Neuronal stem cell (in vitro differentiated cells): ENCODE measurements at regions not wholly inside any gene's neighbourhood (a gene's known extent, or its start where the extent isn't known, plus 50 kb on each side); places are given as distances from the start of the nearest gene placed in this dataset.

Experiments
- DNase-seq: peaks from one replicate; pipeline ENCODE4 v3.0.0-alpha.2; 2013; ENCODE audit warnings: low spot score
- H2AFZ ChIP-seq: one replicate; pipeline ENCODE4 v1.6.1; 2013; ENCODE audit warnings: mild to moderate bottlenecking, low read length, inconsistent platforms
- H2AK5ac ChIP-seq: 2 replicates; pipeline ENCODE4 v1.6.1; 2013; ENCODE audit warnings: low read depth, mild to moderate bottlenecking, inconsistent platforms, low read length, moderate library complexity, mixed read lengths
- H2BK120ac ChIP-seq: 2 replicates; pipeline ENCODE4 v1.6.1; 2013; ENCODE audit warnings: low read depth, mild to moderate bottlenecking, inconsistent platforms, low read length, moderate library complexity, mixed read lengths
- H2BK12ac ChIP-seq: one replicate; pipeline ENCODE4 v1.6.1; 2013; ENCODE audit warnings: low read length, inconsistent platforms
- H2BK15ac ChIP-seq: 2 replicates; pipeline ENCODE4 v1.6.1; 2013; ENCODE audit warnings: mild to moderate bottlenecking, low read length, inconsistent platforms, mixed read lengths
- H2BK5ac ChIP-seq: one replicate; pipeline ENCODE4 v1.6.1; 2013; ENCODE audit warnings: inconsistent platforms, mild to moderate bottlenecking, low read length, moderate library complexity
- H3K14ac ChIP-seq: one replicate; pipeline ENCODE4 v1.6.1; 2013; ENCODE audit warnings: low read length, inconsistent platforms
- H3K18ac ChIP-seq: 2 replicates; pipeline ENCODE4 v1.6.1; 2013; ENCODE audit warnings: low read length, inconsistent platforms
- H3K23ac ChIP-seq: 2 replicates; pipeline ENCODE4 v1.6.1; 2013; ENCODE audit warnings: low read depth, mild to moderate bottlenecking, mixed read lengths, low read length, inconsistent platforms; ENCODE audit not compliant: poor library complexity
- H3K27ac ChIP-seq: replicated peaks from 3 replicates; pipeline ENCODE4 v1.5.1; 2013; ENCODE audit warnings: low read length, inconsistent platforms
- H3K27me3 ChIP-seq, 3 experiments: 2 replicates each; pipeline ENCODE4 v1.6.1; 2013; ENCODE audit warnings: low read length in 3 of 3, mild to moderate bottlenecking in 2 of 3, inconsistent platforms in 1 of 3, low read depth in 1 of 3, mixed read lengths in 1 of 3, moderate library complexity in 1 of 3; ENCODE audit not compliant: control insufficient read depth in 3 of 3, insufficient read depth in 3 of 3
- H3K36me3 ChIP-seq, 2 donors: replicated peaks in 1 of 2; 2 replicates each; pipeline ENCODE4 v1.6.1; 2013; ENCODE audit warnings: low read length in 2 of 2; ENCODE audit not compliant: control insufficient read depth in 2 of 2, insufficient read depth in 2 of 2
- H3K4ac ChIP-seq: 2 replicates; pipeline ENCODE4 v1.6.1; 2013; ENCODE audit warnings: inconsistent platforms, mild to moderate bottlenecking, low read length, moderate library complexity
- H3K4me1 ChIP-seq, 2 donors: 1 replicate in 1 of 2; 2 replicates in 1 of 2; pipeline ENCODE4 v1.6.1; 2013; ENCODE audit warnings: low read length in 2 of 2, low read depth in 1 of 2; ENCODE audit not compliant: control insufficient read depth in 2 of 2, insufficient read depth in 1 of 2
- H3K4me2 ChIP-seq: one replicate; pipeline ENCODE4 v1.6.1; 2013; ENCODE audit warnings: mild to moderate bottlenecking, low read length, inconsistent platforms; ENCODE audit not compliant: insufficient read depth, poor library complexity, severe bottlenecking
- H3K4me3 ChIP-seq, 2 donors: 2 replicates each; pipeline ENCODE4 v1.5.1; 2013; ENCODE audit warnings: low read length in 2 of 2, mild to moderate bottlenecking in 2 of 2, inconsistent platforms in 1 of 2, moderate library complexity in 1 of 2
- H3K79me1 ChIP-seq: one replicate; pipeline ENCODE4 v1.6.1; 2013; ENCODE audit warnings: low read depth, mild to moderate bottlenecking, inconsistent platforms, low read length, moderate library complexity
- H3K9ac ChIP-seq: one replicate; pipeline ENCODE4 v1.6.1; 2013; ENCODE audit warnings: mild to moderate bottlenecking, low read depth, low read length, inconsistent platforms; ENCODE audit not compliant: poor library complexity
- H3K9me3 ChIP-seq, 2 donors: replicated peaks in 1 of 2; 2 replicates each; pipeline versions ENCODE3 to v1.6.1; 2013; ENCODE audit warnings: low read length in 2 of 2, mild to moderate bottlenecking in 2 of 2, inconsistent platforms in 1 of 2, low read depth in 1 of 2, mixed read lengths in 1 of 2, moderate library complexity in 1 of 2; ENCODE audit not compliant: control insufficient read depth in 2 of 2, insufficient read depth in 1 of 2
- H4K8ac ChIP-seq: one replicate; pipeline ENCODE4 v1.6.1; 2013; ENCODE audit warnings: low read depth, mild to moderate bottlenecking, inconsistent platforms, low read length, moderate library complexity
- H4K91ac ChIP-seq: one replicate; pipeline ENCODE4 v1.6.1; 2013; ENCODE audit warnings: low read length, low read depth, mild to moderate bottlenecking, inconsistent platforms; ENCODE audit not compliant: poor library complexity
- WGBS, 2 donors: extraction: QIAGEN DNeasy Blood & Tissue Kit; methylation state at CpG; one replicate each; pipeline ENCODE4 v1.1.7; 2013; ENCODE audit warnings: missing lambda C conversion rate in 2 of 2, mixed read lengths in 1 of 2; ENCODE audit not compliant: insufficient read length in 2 of 2, insufficient replicate concordance in 1 of 2; ENCODE audit errors: extremely low coverage in 2 of 2; 5-methylcytosine and 5-hydroxymethylcytosine counted together

- H3K4ac ChIP-seq, result no peak overlapping the region
- H2AFZ ChIP-seq, result no peak overlapping the region
These were observed 170.4 kb upstream of the LRRN1 start for GRCh38 chr3:3628676-3629328.

GRCh38 chr3:3627114-3627513 lies 172.1 kb upstream of the LRRN1 start:
- no peak overlapping the region for H3K4me3 ChIP-seq
- H3K79me1 ChIP-seq, result no peaks in the 10 kb centered on the region
- H2AK5ac ChIP-seq, result no peak overlapping the region
- WGBS, 2 donors, result no CpG with 5 or more reads among the region's 3 CpGs
- no peak overlapping the region for H3K4me2 ChIP-seq
- no peak overlapping the region for H2BK15ac ChIP-seq
- no peak overlapping the region for H3K27ac ChIP-seq
- H3K9ac ChIP-seq, result no peak overlapping the region
- no peaks in the 10 kb centered on the region for H3K9me3 ChIP-seq
- DNase-seq, result no peak
- no peak overlapping the region for H3K14ac ChIP-seq
- H3K36me3 ChIP-seq, result no peaks in the 10 kb centered on the region
- no peak overlapping the region for H2BK5ac ChIP-seq
- H3K4ac ChIP-seq, result no peak overlapping the region
- no peak overlapping the region for H2BK12ac ChIP-seq
- no peaks in the 10 kb centered on the region for H3K4me1 ChIP-seq
- no peaks in the 10 kb centered on the region for H3K27me3 ChIP-seq
- no peak overlapping the region for H4K8ac ChIP-seq
- no peak overlapping the region for H3K23ac ChIP-seq
- no peak overlapping the region for H2BK120ac ChIP-seq
- no peak overlapping the region for H2AFZ ChIP-seq
- no peak overlapping the region for H3K18ac ChIP-seq
- H4K91ac ChIP-seq, result no peak overlapping the region

More at GRCh38 chr3:3628676-3629328, 170.4 kb upstream of the LRRN1 start:
- H3K23ac ChIP-seq, result no peak overlapping the region
- H3K27ac ChIP-seq, result no peak overlapping the region
- H2AK5ac ChIP-seq, result no peak overlapping the region
- H3K18ac ChIP-seq, result no peak overlapping the region
- H3K79me1 ChIP-seq, result no peaks in the 10 kb centered on the region
- no peak overlapping the region for H2BK5ac ChIP-seq
- no peak overlapping the region for H2BK120ac ChIP-seq
- H4K91ac ChIP-seq, result no peak overlapping the region
- no CpG with 5 or more reads among the region's 3 CpGs for WGBS, 2 donors
- no peaks in the 10 kb centered on the region for H3K27me3 ChIP-seq
- no peaks in the 10 kb centered on the region for H3K4me1 ChIP-seq
- no peak overlapping the region for H3K14ac ChIP-seq
- H2BK12ac ChIP-seq, result no peak overlapping the region
- H4K8ac ChIP-seq, result no peak overlapping the region
- no peaks in the 10 kb centered on the region for H3K36me3 ChIP-seq
- H3K4me2 ChIP-seq, result no peak overlapping the region
- H2BK15ac ChIP-seq, result no peak overlapping the region
- no peaks in the 10 kb centered on the region for H3K9me3 ChIP-seq
- no peak overlapping the region for H3K4me3 ChIP-seq
- H3K9ac ChIP-seq, result no peak overlapping the region
- no peak for DNase-seq

- no CpG with 5 or more reads among the region's 4 CpGs for WGBS, 2 donors
- no peaks in the 10 kb centered on the region for H3K4me1 ChIP-seq
- no peak overlapping the region for H3K9ac ChIP-seq
- no peak overlapping the region for H3K4me3 ChIP-seq
- no peaks in the 10 kb centered on the region for H3K9me3 ChIP-seq
- H3K79me1 ChIP-seq, result no peaks in the 10 kb centered on the region
- no peak overlapping the region for H2AK5ac ChIP-seq
- no peak overlapping the region for H3K27ac ChIP-seq
- H3K4me2 ChIP-seq, result no peak overlapping the region
- no peak overlapping the region for H3K23ac ChIP-seq
- H2BK120ac ChIP-seq, result no peak overlapping the region
- no peak overlapping the region for H3K4ac ChIP-seq
- no peak overlapping the region for H4K8ac ChIP-seq
- H2BK5ac ChIP-seq, result no peak overlapping the region
- H3K36me3 ChIP-seq, result no peaks in the 10 kb centered on the region
- no peak for DNase-seq
- H2BK12ac ChIP-seq, result no peak overlapping the region
- H3K27me3 ChIP-seq, result no peaks in the 10 kb centered on the region
- no peak overlapping the region for H2AFZ ChIP-seq
- no peak overlapping the region for H4K91ac ChIP-seq
- no peak overlapping the region for H3K18ac ChIP-seq
- H2BK15ac ChIP-seq, result no peak overlapping the region
- no peak overlapping the region for H3K14ac ChIP-seq
These were observed 173.5 kb upstream of the LRRN1 start for GRCh38 chr3:3625544-3626271.

GRCh38 chr3:3619815-3620214 lies 179.4 kb upstream of the LRRN1 start:
- Histone ChIP-seq H4K8ac (no peak overlapping the region), H2BK120ac (no peak overlapping the region), H2BK12ac (no peak overlapping the region), H3K9me3 (no peaks in the 10 kb centered on the region), H4K91ac (no peak overlapping the region), H2AFZ (no peak overlapping the region), H3K79me1 (no peaks in the 10 kb centered on the region), H2AK5ac (no peak overlapping the region), H2BK15ac (no peak overlapping the region), H3K27me3 (no peaks in the 10 kb centered on the region), H3K27ac (no peak overlapping the region), H3K18ac (no peak overlapping the region), H3K4me2 (no peak overlapping the region), H2BK5ac (no peak overlapping the region), H3K4me3 (no peak overlapping the region), H3K4me1 (no peaks in the 10 kb centered on the region), H3K36me3 (no peaks in the 10 kb centered on the region), H3K14ac (no peak overlapping the region), H3K23ac (no peak overlapping the region), H3K9ac (no peak overlapping the region), H3K4ac (no peak overlapping the region)
- WGBS, 2 donors, result no CpG with 5 or more reads among the region's 1 CpG
- DNase-seq, result no peak
